ENCODE measurements at regions not wholly inside any gene's neighbourhood (a gene's known extent, or its start where the extent isn't known, plus 50 kb on each side); places are given as distances from the start of the nearest gene placed in this dataset.

DNA sequence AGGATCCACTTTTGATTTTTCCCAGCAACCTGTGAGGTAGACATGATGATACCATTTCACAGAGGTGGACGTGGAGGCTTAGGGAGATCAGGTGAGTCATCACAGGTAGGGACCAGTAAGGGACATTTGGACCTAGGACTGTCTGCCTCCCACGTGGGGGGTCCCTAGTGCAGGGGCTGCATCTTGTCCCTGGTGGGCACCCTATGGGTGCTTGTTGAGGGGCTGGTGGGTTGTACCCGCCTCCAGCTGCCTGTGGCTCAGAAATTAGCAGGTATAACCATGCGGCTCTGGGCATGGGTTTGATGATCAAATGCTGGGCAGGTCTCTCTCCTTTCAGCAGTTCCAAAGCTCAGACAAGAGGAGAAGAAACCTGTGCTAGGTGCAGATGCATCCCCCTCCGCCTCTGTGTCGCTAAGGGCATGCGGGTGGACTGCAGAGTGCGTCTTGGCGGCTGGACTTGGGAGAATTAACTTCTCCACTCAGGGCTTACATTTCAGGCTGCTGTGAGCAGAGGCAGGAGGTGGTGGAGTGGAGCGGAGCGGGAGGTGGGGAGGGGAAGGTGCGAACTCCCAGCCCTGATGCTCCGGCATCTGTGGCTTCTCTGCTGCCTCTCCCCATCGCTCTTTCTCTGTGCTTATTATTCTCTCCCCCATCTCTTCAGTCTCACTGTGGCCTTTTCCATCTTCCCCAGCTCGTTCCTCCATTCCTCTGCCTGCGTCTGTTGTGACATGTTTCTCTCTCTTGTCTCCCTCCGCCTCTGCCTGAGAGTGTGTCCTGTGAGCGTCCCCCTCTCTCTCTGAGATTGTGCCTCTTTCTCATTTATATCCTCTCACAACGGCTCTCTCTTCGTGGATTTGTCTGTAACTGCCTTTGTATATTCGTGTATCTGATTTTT, 146.8 kb downstream of the PTPRU start:
- DNase-seq: no peak

- DNase-seq: no peak
Observed at GRCh38 chr1:29381426-29381825, 145.1 kb downstream of the PTPRU start.

GRCh38 chr1:29380532-29380931, 144.2 kb downstream of the PTPRU start:
- no peak for DNase-seq

- DNase-seq: peak; percentile 66
Observed at GRCh38 chr1:29379443-29380073, 143.2 kb downstream of the PTPRU start.

All from hematopoietic multipotent progenitor cell treated with erythropoietin and hydrocortisone succinate and interleukin-3 and kit ligand, for 4 days (in vitro differentiated cells).